ENCODE measurements at regions not wholly inside any gene's neighbourhood (a gene's known extent, or its start where the extent isn't known, plus 50 kb on each side); places are given as distances from the start of the nearest gene placed in this dataset.

DNA sequence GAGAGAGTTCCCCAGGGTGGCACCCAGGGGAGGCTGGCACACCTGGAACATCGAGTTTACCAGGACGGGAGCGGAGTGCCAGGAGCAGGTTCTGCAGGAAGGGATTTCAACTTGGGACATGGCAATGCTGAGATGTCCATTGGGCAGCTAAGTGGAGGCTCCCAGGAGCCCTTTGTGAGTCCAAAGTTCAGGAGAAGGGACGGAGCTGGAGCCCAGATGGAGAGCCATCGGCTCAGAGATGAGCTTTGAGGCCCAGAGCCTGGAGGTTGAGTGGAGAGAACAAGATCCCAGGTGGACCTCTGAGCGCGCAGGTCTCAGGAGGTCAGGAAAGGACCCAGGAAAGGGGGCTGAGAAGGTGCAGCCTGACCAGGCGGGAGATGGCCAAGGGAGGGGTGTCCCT is 67.5 kb upstream of the AFDN start:
- no peak for TF ChIP-seq TCF4 (CRISPR knock-in tag; IDR thresholded peaks at IDR 0.05; ENCODE audit: borderline replicate concordance)
- TF ChIP-seq, protein P1, sequence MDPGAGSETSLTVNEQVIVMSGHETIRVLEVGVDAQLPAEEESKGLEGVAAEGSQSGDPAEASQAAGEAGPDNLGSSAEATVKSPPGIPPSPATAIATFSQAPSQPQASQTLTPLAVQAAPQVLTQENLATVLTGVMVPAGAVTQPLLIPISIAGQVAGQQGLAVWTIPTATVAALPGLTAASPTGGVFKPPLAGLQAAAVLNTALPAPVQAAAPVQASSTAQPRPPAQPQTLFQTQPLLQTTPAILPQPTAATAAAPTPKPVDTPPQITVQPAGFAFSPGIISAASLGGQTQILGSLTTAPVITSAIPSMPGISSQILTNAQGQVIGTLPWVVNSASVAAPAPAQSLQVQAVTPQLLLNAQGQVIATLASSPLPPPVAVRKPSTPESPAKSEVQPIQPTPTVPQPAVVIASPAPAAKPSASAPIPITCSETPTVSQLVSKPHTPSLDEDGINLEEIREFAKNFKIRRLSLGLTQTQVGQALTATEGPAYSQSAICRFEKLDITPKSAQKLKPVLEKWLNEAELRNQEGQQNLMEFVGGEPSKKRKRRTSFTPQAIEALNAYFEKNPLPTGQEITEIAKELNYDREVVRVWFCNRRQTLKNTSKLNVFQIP (CRISPR knock-in tag; IDR thresholded peaks at IDR 0.05; ENCODE audit: borderline replicate concordance, low read depth), result no peak
- TF ChIP-seq ZNF565 (CRISPR knock-in tag; conservative IDR thresholded peaks at IDR 0.05; ENCODE audit: low read depth), result no peak
- TF ChIP-seq GLIS3 (CRISPR knock-in tag; IDR thresholded peaks at IDR 0.05), result no peak
- no peak for TF ChIP-seq CSDC2 (CRISPR knock-in tag; IDR thresholded peaks at IDR 0.05)
- TF ChIP-seq RARB (CRISPR knock-in tag; IDR thresholded peaks at IDR 0.05), result no peak
- TF ChIP-seq TOX (CRISPR knock-in tag; IDR thresholded peaks at IDR 0.05; ENCODE audit: borderline replicate concordance), result no peak
- TF ChIP-seq, protein P2, sequence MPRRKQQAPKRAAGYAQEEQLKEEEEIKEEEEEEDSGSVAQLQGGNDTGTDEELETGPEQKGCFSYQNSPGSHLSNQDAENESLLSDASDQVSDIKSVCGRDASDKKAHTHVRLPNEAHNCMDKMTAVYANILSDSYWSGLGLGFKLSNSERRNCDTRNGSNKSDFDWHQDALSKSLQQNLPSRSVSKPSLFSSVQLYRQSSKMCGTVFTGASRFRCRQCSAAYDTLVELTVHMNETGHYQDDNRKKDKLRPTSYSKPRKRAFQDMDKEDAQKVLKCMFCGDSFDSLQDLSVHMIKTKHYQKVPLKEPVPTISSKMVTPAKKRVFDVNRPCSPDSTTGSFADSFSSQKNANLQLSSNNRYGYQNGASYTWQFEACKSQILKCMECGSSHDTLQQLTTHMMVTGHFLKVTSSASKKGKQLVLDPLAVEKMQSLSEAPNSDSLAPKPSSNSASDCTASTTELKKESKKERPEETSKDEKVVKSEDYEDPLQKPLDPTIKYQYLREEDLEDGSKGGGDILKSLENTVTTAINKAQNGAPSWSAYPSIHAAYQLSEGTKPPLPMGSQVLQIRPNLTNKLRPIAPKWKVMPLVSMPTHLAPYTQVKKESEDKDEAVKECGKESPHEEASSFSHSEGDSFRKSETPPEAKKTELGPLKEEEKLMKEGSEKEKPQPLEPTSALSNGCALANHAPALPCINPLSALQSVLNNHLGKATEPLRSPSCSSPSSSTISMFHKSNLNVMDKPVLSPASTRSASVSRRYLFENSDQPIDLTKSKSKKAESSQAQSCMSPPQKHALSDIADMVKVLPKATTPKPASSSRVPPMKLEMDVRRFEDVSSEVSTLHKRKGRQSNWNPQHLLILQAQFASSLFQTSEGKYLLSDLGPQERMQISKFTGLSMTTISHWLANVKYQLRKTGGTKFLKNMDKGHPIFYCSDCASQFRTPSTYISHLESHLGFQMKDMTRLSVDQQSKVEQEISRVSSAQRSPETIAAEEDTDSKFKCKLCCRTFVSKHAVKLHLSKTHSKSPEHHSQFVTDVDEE (CRISPR knock-in tag; IDR thresholded peaks at IDR 0.05), result no peak
- TF ChIP-seq, protein P3, sequence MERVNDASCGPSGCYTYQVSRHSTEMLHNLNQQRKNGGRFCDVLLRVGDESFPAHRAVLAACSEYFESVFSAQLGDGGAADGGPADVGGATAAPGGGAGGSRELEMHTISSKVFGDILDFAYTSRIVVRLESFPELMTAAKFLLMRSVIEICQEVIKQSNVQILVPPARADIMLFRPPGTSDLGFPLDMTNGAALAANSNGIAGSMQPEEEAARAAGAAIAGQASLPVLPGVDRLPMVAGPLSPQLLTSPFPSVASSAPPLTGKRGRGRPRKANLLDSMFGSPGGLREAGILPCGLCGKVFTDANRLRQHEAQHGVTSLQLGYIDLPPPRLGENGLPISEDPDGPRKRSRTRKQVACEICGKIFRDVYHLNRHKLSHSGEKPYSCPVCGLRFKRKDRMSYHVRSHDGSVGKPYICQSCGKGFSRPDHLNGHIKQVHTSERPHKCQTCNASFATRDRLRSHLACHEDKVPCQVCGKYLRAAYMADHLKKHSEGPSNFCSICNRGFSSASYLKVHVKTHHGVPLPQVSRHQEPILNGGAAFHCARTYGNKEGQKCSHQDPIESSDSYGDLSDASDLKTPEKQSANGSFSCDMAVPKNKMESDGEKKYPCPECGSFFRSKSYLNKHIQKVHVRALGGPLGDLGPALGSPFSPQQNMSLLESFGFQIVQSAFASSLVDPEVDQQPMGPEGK (CRISPR knock-in tag; IDR thresholded peaks at IDR 0.05; ENCODE audit: borderline replicate concordance), result no peak
- TF ChIP-seq ZFP3 (CRISPR knock-in tag; IDR thresholded peaks at IDR 0.05), result no peak
- TF ChIP-seq CSRNP3 (CRISPR knock-in tag; IDR thresholded peaks at IDR 0.05), result no peak
- ATAC-seq, result no peak

DNA sequence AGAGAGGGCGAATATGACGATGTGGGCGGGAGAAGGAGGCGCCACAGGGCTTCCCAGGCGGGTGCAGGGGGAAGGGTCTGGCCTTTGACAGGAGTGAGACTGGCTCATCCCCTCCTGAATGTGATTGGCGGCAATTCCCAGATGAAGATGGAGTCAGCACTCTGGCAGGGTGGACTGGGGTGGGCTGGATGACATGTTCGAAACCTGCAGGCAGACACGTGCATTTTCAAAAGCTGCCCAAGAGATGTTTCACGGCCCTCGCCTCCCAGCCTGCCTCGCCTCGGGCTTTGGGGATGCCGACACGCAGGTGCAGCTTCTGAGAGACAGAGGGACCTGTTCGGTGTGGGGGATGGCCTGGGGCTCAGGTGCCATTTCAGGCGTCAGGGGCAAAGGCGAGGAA is 66.8 kb upstream of the AFDN start:
- TF ChIP-seq GLIS3 (CRISPR knock-in tag; IDR thresholded peaks at IDR 0.05) (no peak), ZFP30 (CRISPR knock-in tag; IDR thresholded peaks at IDR 0.05) (no peak), ZNF565 (CRISPR knock-in tag; conservative IDR thresholded peaks at IDR 0.05; ENCODE audit: low read depth) (no peak), ZNF70 (CRISPR knock-in tag; IDR thresholded peaks at IDR 0.05) (no peak), TCF4 (CRISPR knock-in tag; IDR thresholded peaks at IDR 0.05; ENCODE audit: borderline replicate concordance) (no peak), RARB (CRISPR knock-in tag; IDR thresholded peaks at IDR 0.05) (no peak), OSR1 (CRISPR knock-in tag; IDR thresholded peaks at IDR 0.05) (no peak), TOX (CRISPR knock-in tag; IDR thresholded peaks at IDR 0.05; ENCODE audit: borderline replicate concordance) (no peak), PPARA (CRISPR knock-in tag; IDR thresholded peaks at IDR 0.05; ENCODE audit: borderline replicate concordance) (no peak), ARNTL (CRISPR knock-in tag; IDR thresholded peaks at IDR 0.05; ENCODE audit: borderline replicate concordance, low read depth) (no peak), ZNF8 (CRISPR knock-in tag; IDR thresholded peaks at IDR 0.05) (no peak), ZC3H10 (CRISPR knock-in tag; IDR thresholded peaks at IDR 0.05) (no peak), ISL1 (CRISPR knock-in tag; IDR thresholded peaks at IDR 0.05) (no peak)
- TF ChIP-seq, protein P2 (CRISPR knock-in tag; IDR thresholded peaks at IDR 0.05), result no peak
- no peak for ATAC-seq

Data from SK-N-SH treated with all-trans-retinoic acid at 6 μM for 48 hours (cell line).